Fibroblast of lung (primary cell): ENCODE measurements at regions not wholly inside any gene's neighbourhood (a gene's known extent, or its start where the extent isn't known, plus 50 kb on each side); places are given as distances from the start of the nearest gene placed in this dataset.
"Not testable (repeated sequence)": the region's sequence is repeated elsewhere in the genome, so short reads cannot be mapped to it uniquely, and the experiment has no call there.

Experiments
- DNase-seq, 2 donors: peaks; one replicate each; pipeline versions ENCODE4 v3.0.0 to v3.0.0-alpha.2; 2010; ENCODE audit warnings: low read depth in 2 of 2
- H2AFZ ChIP-seq: 2 replicates; pipeline ENCODE4 v1.5.1; 2012; ENCODE audit warnings: low read length, control low read depth, inconsistent platforms
- H3K27ac ChIP-seq: 2 replicates; pipeline ENCODE4 v1.5.1; 2011; ENCODE audit warnings: low read length, control low read depth; ENCODE audit not compliant: insufficient read depth
- H3K27me3 ChIP-seq: 2 replicates; pipeline ENCODE4 v1.5.1; 2011; ENCODE audit warnings: mild to moderate bottlenecking, low read length; ENCODE audit not compliant: control insufficient read depth, insufficient read depth
- H3K36me3 ChIP-seq: 2 replicates; pipeline ENCODE4 v1.5.1; 2011; ENCODE audit warnings: low read length; ENCODE audit not compliant: control insufficient read depth, insufficient read depth
- H3K4me1 ChIP-seq: 2 replicates; pipeline ENCODE4 v1.5.1; 2011; ENCODE audit warnings: low read length; ENCODE audit not compliant: control insufficient read depth, insufficient read depth; ENCODE audit errors: extremely low read depth
- H3K4me2 ChIP-seq: 2 replicates; pipeline ENCODE4 v1.5.1; 2011; ENCODE audit warnings: low read length, control low read depth; ENCODE audit not compliant: insufficient read depth; ENCODE audit errors: extremely low read depth
- H3K4me3 ChIP-seq, 4 experiments: fragments of 200-600 bp in 1 of 4; sonication (generic) in 1 of 4; replicated peaks in 1 of 4; 2 replicates each; pipeline ENCODE4 v1.5.1; 2011 to 2016; ENCODE audit warnings: low read length in 4 of 4, low read depth in 3 of 4, mild to moderate bottlenecking in 3 of 4, control low read depth in 2 of 4, inconsistent platforms in 1 of 4, mixed read lengths in 1 of 4; ENCODE audit not compliant: insufficient read depth in 1 of 4; ENCODE audit errors: control extremely low read depth in 1 of 4
- H3K79me2 ChIP-seq: 2 replicates; pipeline ENCODE4 v1.5.1; 2012; ENCODE audit warnings: mild to moderate bottlenecking, low read length, inconsistent platforms; ENCODE audit not compliant: control insufficient read depth, insufficient read depth
- H3K9ac ChIP-seq: 2 replicates; pipeline ENCODE4 v1.5.1; 2011; ENCODE audit warnings: mild to moderate bottlenecking, low read length, control low read depth; ENCODE audit not compliant: insufficient read depth
- H3K9me3 ChIP-seq: 2 replicates; pipeline ENCODE4 v1.5.1; 2012; ENCODE audit warnings: low read depth, low read length; ENCODE audit not compliant: control insufficient read depth, insufficient read depth
- H4K20me1 ChIP-seq: 2 replicates; pipeline ENCODE4 v1.5.1; 2011; ENCODE audit warnings: low read length; ENCODE audit not compliant: control insufficient read depth, insufficient read depth; ENCODE audit errors: extremely low read depth

GRCh38 chr15:20305912-20306311 lies 235.7 kb downstream of the GOLGA6L6 start:
- H3K9ac ChIP-seq, H3K27ac ChIP-seq, H2AFZ ChIP-seq, H3K4me2 ChIP-seq, H3K4me3 ChIP-seq, H3K36me3 ChIP-seq, H3K79me2 ChIP-seq, H3K4me1 ChIP-seq, H3K27me3 ChIP-seq, DNase-seq, H4K20me1 ChIP-seq: not testable (repeated sequence)
- H3K9me3 ChIP-seq = peaks cover 12% of the 10 kb centered on the region

- not testable (repeated sequence) for H3K4me3 ChIP-seq, H3K4me2 ChIP-seq, H3K27ac ChIP-seq, H3K27me3 ChIP-seq, H3K79me2 ChIP-seq, H3K9ac ChIP-seq, H4K20me1 ChIP-seq, H2AFZ ChIP-seq, DNase-seq, H3K4me1 ChIP-seq, H3K36me3 ChIP-seq
- peaks cover 12% of the 10 kb centered on the region for H3K9me3 ChIP-seq
Observed at GRCh38 chr15:20305015-20305465, 236.6 kb downstream of the GOLGA6L6 start.

GRCh38 chr15:20304282-20305014 lies 237.2 kb downstream of the GOLGA6L6 start:
- not testable (repeated sequence) for H3K4me1 ChIP-seq, H3K36me3 ChIP-seq, H2AFZ ChIP-seq, H4K20me1 ChIP-seq, H3K4me3 ChIP-seq, H3K27me3 ChIP-seq, DNase-seq, H3K9ac ChIP-seq, H3K4me2 ChIP-seq, H3K27ac ChIP-seq, H3K79me2 ChIP-seq
- peaks cover 12% of the 10 kb centered on the region for H3K9me3 ChIP-seq

GRCh38 chr15:20303248-20304171 lies 238.1 kb downstream of the GOLGA6L6 start:
- H3K27me3 ChIP-seq, DNase-seq, H3K4me1 ChIP-seq, H3K79me2 ChIP-seq, H2AFZ ChIP-seq, H3K9ac ChIP-seq, H4K20me1 ChIP-seq, H3K36me3 ChIP-seq, H3K4me2 ChIP-seq, H3K27ac ChIP-seq, H3K4me3 ChIP-seq: not testable (repeated sequence)
- peaks cover 11% of the 10 kb centered on the region for H3K9me3 ChIP-seq

GRCh38 chr15:20302141-20303069 lies 239.2 kb downstream of the GOLGA6L6 start:
- not testable (repeated sequence) for H4K20me1 ChIP-seq, H3K4me3 ChIP-seq, H3K4me2 ChIP-seq, H2AFZ ChIP-seq, H3K9ac ChIP-seq, DNase-seq, H3K79me2 ChIP-seq, H3K4me1 ChIP-seq, H3K27ac ChIP-seq, H3K27me3 ChIP-seq, H3K36me3 ChIP-seq
- H3K9me3 ChIP-seq = peaks cover 11% of the 10 kb centered on the region

GRCh38 chr15:20301471-20302081 lies 240.0 kb downstream of the GOLGA6L6 start:
- not testable (repeated sequence) for H3K4me3 ChIP-seq, DNase-seq, H3K79me2 ChIP-seq, H3K36me3 ChIP-seq, H2AFZ ChIP-seq, H3K27ac ChIP-seq, H3K27me3 ChIP-seq, H3K9ac ChIP-seq, H3K4me1 ChIP-seq, H3K4me2 ChIP-seq, H4K20me1 ChIP-seq
- H3K9me3 ChIP-seq = peaks cover 11% of the 10 kb centered on the region
